ENCODE measurements at regions not wholly inside any gene's neighbourhood (a gene's known extent, or its start where the extent isn't known, plus 50 kb on each side); places are given as distances from the start of the nearest gene placed in this dataset.

GRCh38 chr13:47251771-47252170 is 354.9 kb upstream of the HTR2A start:
- no peaks in the 10 kb centered on the region for H3K4me1 ChIP-seq (ENCODE audit: insufficient read depth, insufficient read length)
- H3K36me3 ChIP-seq (ENCODE audit: insufficient read depth, insufficient read length, low read length): no peaks in the 10 kb centered on the region
- H3K9ac ChIP-seq (ENCODE audit: insufficient read length, low read depth): no peak overlapping the region
- H3K9me3 ChIP-seq (ENCODE audit: insufficient read depth, low read length): no peaks in the 10 kb centered on the region
- no peaks in the 10 kb centered on the region for H3K27me3 ChIP-seq (ENCODE audit: insufficient read depth, insufficient read length)
- TF ChIP-seq YY1 (IDR thresholded peaks at IDR 0.05; ENCODE audit: insufficient read depth, insufficient read length) (no peak), ZNF274 (IDR thresholded peaks at IDR 0.05; ENCODE audit: low read depth, low read length) (no peak), SUZ12 (IDR thresholded peaks at IDR 0.05; ENCODE audit: extremely low read depth, insufficient read depth, insufficient read length) (no peak)
- no peak overlapping the region for H3K4me3 ChIP-seq (ENCODE audit: insufficient read length, low read depth)
- no peak for DNase-seq (ENCODE audit: low read depth, low spot score)

- no peaks in the 10 kb centered on the region for H3K27me3 ChIP-seq (ENCODE audit: insufficient read depth, insufficient read length)
- no peak for DNase-seq (ENCODE audit: low read depth, low spot score)
- H3K4me1 ChIP-seq (ENCODE audit: insufficient read depth, insufficient read length): no peaks in the 10 kb centered on the region
- H3K36me3 ChIP-seq (ENCODE audit: insufficient read depth, insufficient read length, low read length): no peaks in the 10 kb centered on the region
- no peak overlapping the region for H3K4me3 ChIP-seq (ENCODE audit: insufficient read length, low read depth)
- H3K9me3 ChIP-seq (ENCODE audit: insufficient read depth, low read length): no peaks in the 10 kb centered on the region
- no peak overlapping the region for H3K9ac ChIP-seq (ENCODE audit: insufficient read length, low read depth)
- TF ChIP-seq YY1 (IDR thresholded peaks at IDR 0.05; ENCODE audit: insufficient read depth, insufficient read length) (no peak), SUZ12 (IDR thresholded peaks at IDR 0.05; ENCODE audit: extremely low read depth, insufficient read depth, insufficient read length) (no peak), ZNF274 (IDR thresholded peaks at IDR 0.05; ENCODE audit: low read depth, low read length) (no peak)
Measured at GRCh38 chr13:47250146-47250545, 353.3 kb upstream of the HTR2A start.

GRCh38 chr13:47249266-47249665 is 352.4 kb upstream of the HTR2A start:
- H3K4me1 ChIP-seq (ENCODE audit: insufficient read depth, insufficient read length): no peaks in the 10 kb centered on the region
- no peak for DNase-seq (ENCODE audit: low read depth, low spot score)
- no peaks in the 10 kb centered on the region for H3K27me3 ChIP-seq (ENCODE audit: insufficient read depth, insufficient read length)
- no peak overlapping the region for H3K4me3 ChIP-seq (ENCODE audit: insufficient read length, low read depth)
- no peak overlapping the region for H3K9ac ChIP-seq (ENCODE audit: insufficient read length, low read depth)
- H3K9me3 ChIP-seq (ENCODE audit: insufficient read depth, low read length): no peaks in the 10 kb centered on the region
- H3K36me3 ChIP-seq (ENCODE audit: insufficient read depth, insufficient read length, low read length): no peaks in the 10 kb centered on the region
- TF ChIP-seq YY1 (IDR thresholded peaks at IDR 0.05; ENCODE audit: insufficient read depth, insufficient read length): no peak
- no peak for TF ChIP-seq SUZ12 (IDR thresholded peaks at IDR 0.05; ENCODE audit: extremely low read depth, insufficient read depth, insufficient read length)
- no peak for TF ChIP-seq ZNF274 (IDR thresholded peaks at IDR 0.05; ENCODE audit: low read depth, low read length)

GRCh38 chr13:47241446-47241845 is 344.6 kb upstream of the HTR2A start:
- Histone ChIP-seq H3K4me1 (ENCODE audit: insufficient read depth, insufficient read length) (no peaks in the 10 kb centered on the region), H3K9me3 (ENCODE audit: insufficient read depth, low read length) (no peaks in the 10 kb centered on the region), H3K27me3 (ENCODE audit: insufficient read depth, insufficient read length) (no peaks in the 10 kb centered on the region), H3K4me3 (ENCODE audit: insufficient read length, low read depth) (no peak overlapping the region), H3K9ac (ENCODE audit: insufficient read length, low read depth) (no peak overlapping the region), H3K36me3 (ENCODE audit: insufficient read depth, insufficient read length, low read length) (no peaks in the 10 kb centered on the region)
- DNase-seq (ENCODE audit: low read depth, low spot score): no peak
- no peak for TF ChIP-seq ZNF274 (IDR thresholded peaks at IDR 0.05; ENCODE audit: low read depth, low read length)
- no peak for TF ChIP-seq SUZ12 (IDR thresholded peaks at IDR 0.05; ENCODE audit: extremely low read depth, insufficient read depth, insufficient read length)
- no peak for TF ChIP-seq YY1 (IDR thresholded peaks at IDR 0.05; ENCODE audit: insufficient read depth, insufficient read length)

GRCh38 chr13:47239025-47239424 is 342.2 kb upstream of the HTR2A start:
- Histone ChIP-seq H3K9me3 (ENCODE audit: insufficient read depth, low read length) (no peaks in the 10 kb centered on the region), H3K27me3 (ENCODE audit: insufficient read depth, insufficient read length) (no peaks in the 10 kb centered on the region), H3K36me3 (ENCODE audit: insufficient read depth, insufficient read length, low read length) (no peaks in the 10 kb centered on the region), H3K9ac (ENCODE audit: insufficient read length, low read depth) (no peak overlapping the region), H3K4me3 (ENCODE audit: insufficient read length, low read depth) (no peak overlapping the region), H3K4me1 (ENCODE audit: insufficient read depth, insufficient read length) (no peaks in the 10 kb centered on the region)
- DNase-seq (ENCODE audit: low read depth, low spot score): no peak
- TF ChIP-seq ZNF274 (IDR thresholded peaks at IDR 0.05; ENCODE audit: low read depth, low read length): no peak

GRCh38 chr13:47237571-47237970 is 340.7 kb upstream of the HTR2A start:
- H3K9ac ChIP-seq (ENCODE audit: insufficient read length, low read depth): no peak overlapping the region
- H3K4me1 ChIP-seq (ENCODE audit: insufficient read depth, insufficient read length): no peaks in the 10 kb centered on the region
- TF ChIP-seq YY1 (IDR thresholded peaks at IDR 0.05; ENCODE audit: insufficient read depth, insufficient read length): no peak
- TF ChIP-seq ZNF274 (IDR thresholded peaks at IDR 0.05; ENCODE audit: low read depth, low read length): no peak
- no peak for TF ChIP-seq SUZ12 (IDR thresholded peaks at IDR 0.05; ENCODE audit: extremely low read depth, insufficient read depth, insufficient read length)
- H3K36me3 ChIP-seq (ENCODE audit: insufficient read depth, insufficient read length, low read length): no peaks in the 10 kb centered on the region
- no peak overlapping the region for H3K4me3 ChIP-seq (ENCODE audit: insufficient read length, low read depth)
- H3K27me3 ChIP-seq (ENCODE audit: insufficient read depth, insufficient read length): no peaks in the 10 kb centered on the region
- DNase-seq (ENCODE audit: low read depth, low spot score): no peak
- H3K9me3 ChIP-seq (ENCODE audit: insufficient read depth, low read length): no peaks in the 10 kb centered on the region

- Histone ChIP-seq H3K9me3 (ENCODE audit: insufficient read depth, low read length) (peaks cover 9% of the 10 kb centered on the region; the same call in 1 of the 2 replicates), H3K4me3 (ENCODE audit: insufficient read length, low read depth) (no peak overlapping the region), H3K9ac (ENCODE audit: insufficient read length, low read depth) (no peak overlapping the region), H3K4me1 (ENCODE audit: insufficient read depth, insufficient read length) (no peaks in the 10 kb centered on the region), H3K27me3 (ENCODE audit: insufficient read depth, insufficient read length) (no peaks in the 10 kb centered on the region), H3K36me3 (ENCODE audit: insufficient read depth, insufficient read length, low read length) (no peaks in the 10 kb centered on the region)
- TF ChIP-seq ZNF274 (IDR thresholded peaks at IDR 0.05; ENCODE audit: low read depth, low read length) (no peak), YY1 (IDR thresholded peaks at IDR 0.05; ENCODE audit: insufficient read depth, insufficient read length) (no peak), SUZ12 (IDR thresholded peaks at IDR 0.05; ENCODE audit: extremely low read depth, insufficient read depth, insufficient read length) (no peak)
- no peak for DNase-seq (ENCODE audit: low read depth, low spot score)
Measured at GRCh38 chr13:47233734-47234133, 336.9 kb upstream of the HTR2A start.

GRCh38 chr13:47232516-47232915 is 335.7 kb upstream of the HTR2A start:
- no peak overlapping the region for H3K4me3 ChIP-seq (ENCODE audit: insufficient read length, low read depth)
- no peak overlapping the region for H3K9ac ChIP-seq (ENCODE audit: insufficient read length, low read depth)
- peaks cover 9% of the 10 kb centered on the region; the same call in 1 of the 2 replicates for H3K9me3 ChIP-seq (ENCODE audit: insufficient read depth, low read length)
- TF ChIP-seq SUZ12 (IDR thresholded peaks at IDR 0.05; ENCODE audit: extremely low read depth, insufficient read depth, insufficient read length) (no peak), ZNF274 (IDR thresholded peaks at IDR 0.05; ENCODE audit: low read depth, low read length) (no peak), YY1 (IDR thresholded peaks at IDR 0.05; ENCODE audit: insufficient read depth, insufficient read length) (no peak)
- H3K36me3 ChIP-seq (ENCODE audit: insufficient read depth, insufficient read length, low read length): no peaks in the 10 kb centered on the region
- H3K27me3 ChIP-seq (ENCODE audit: insufficient read depth, insufficient read length): no peaks in the 10 kb centered on the region
- no peaks in the 10 kb centered on the region for H3K4me1 ChIP-seq (ENCODE audit: insufficient read depth, insufficient read length)
- DNase-seq (ENCODE audit: low read depth, low spot score): no peak
